Panc1 (cell line): ENCODE measurements at regions not wholly inside any gene's neighbourhood (a gene's known extent, or its start where the extent isn't known, plus 50 kb on each side); places are given as distances from the start of the nearest gene placed in this dataset.

Source experiments
- POLR2AphosphoS5 ChIP-seq: IDR thresholded peaks from 2 replicates; pipeline ENCODE4 v1.6.1; 2012; ENCODE audit warnings: mild to moderate bottlenecking, low read depth, low read length, moderate library complexity
- REST ChIP-seq, 2 experiments: IDR thresholded peaks; 2 replicates each; pipeline ENCODE4 v1.6.1; 2011 to 2012; ENCODE audit warnings: low read depth in 2 of 2, control low read depth in 1 of 2, low read length in 1 of 2, mild to moderate bottlenecking in 1 of 2, moderate library complexity in 1 of 2; ENCODE audit not compliant: insufficient read depth in 1 of 2
- TF ChIP-seq, protein P1 (sequence below): fragments of 450-650 bp; IDR thresholded peaks from 2 replicates; pipeline ENCODE4 v1.5.1; 2017; ENCODE audit warnings: mild to moderate bottlenecking

- TF ChIP-seq, protein P1, sequence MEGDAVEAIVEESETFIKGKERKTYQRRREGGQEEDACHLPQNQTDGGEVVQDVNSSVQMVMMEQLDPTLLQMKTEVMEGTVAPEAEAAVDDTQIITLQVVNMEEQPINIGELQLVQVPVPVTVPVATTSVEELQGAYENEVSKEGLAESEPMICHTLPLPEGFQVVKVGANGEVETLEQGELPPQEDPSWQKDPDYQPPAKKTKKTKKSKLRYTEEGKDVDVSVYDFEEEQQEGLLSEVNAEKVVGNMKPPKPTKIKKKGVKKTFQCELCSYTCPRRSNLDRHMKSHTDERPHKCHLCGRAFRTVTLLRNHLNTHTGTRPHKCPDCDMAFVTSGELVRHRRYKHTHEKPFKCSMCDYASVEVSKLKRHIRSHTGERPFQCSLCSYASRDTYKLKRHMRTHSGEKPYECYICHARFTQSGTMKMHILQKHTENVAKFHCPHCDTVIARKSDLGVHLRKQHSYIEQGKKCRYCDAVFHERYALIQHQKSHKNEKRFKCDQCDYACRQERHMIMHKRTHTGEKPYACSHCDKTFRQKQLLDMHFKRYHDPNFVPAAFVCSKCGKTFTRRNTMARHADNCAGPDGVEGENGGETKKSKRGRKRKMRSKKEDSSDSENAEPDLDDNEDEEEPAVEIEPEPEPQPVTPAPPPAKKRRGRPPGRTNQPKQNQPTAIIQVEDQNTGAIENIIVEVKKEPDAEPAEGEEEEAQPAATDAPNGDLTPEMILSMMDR: no peak
- TF ChIP-seq POLR2AphosphoS5: no peak
- TF ChIP-seq REST (IDR thresholded peaks at IDR 0.05; ENCODE audit: insufficient read depth in 1 of 2, low read depth in 2 of 2, low read length in 1 of 2): no peak
Observed at GRCh38 chr1:22283596-22283995, 140.7 kb upstream of the WNT4 start.
